GM12801 (cell line): ENCODE measurements at regions not wholly inside any gene's neighbourhood (a gene's known extent, or its start where the extent isn't known, plus 50 kb on each side); places are given as distances from the start of the nearest gene placed in this dataset.

Experiments
- TF ChIP-seq, protein P1 (sequence below): IDR thresholded peaks from one replicate; pipeline ENCODE4 v1.5.1; 2011; ENCODE audit warnings: control low read depth; ENCODE audit not compliant: insufficient read length; ENCODE audit errors: extremely low read depth

- TF ChIP-seq, protein P1, sequence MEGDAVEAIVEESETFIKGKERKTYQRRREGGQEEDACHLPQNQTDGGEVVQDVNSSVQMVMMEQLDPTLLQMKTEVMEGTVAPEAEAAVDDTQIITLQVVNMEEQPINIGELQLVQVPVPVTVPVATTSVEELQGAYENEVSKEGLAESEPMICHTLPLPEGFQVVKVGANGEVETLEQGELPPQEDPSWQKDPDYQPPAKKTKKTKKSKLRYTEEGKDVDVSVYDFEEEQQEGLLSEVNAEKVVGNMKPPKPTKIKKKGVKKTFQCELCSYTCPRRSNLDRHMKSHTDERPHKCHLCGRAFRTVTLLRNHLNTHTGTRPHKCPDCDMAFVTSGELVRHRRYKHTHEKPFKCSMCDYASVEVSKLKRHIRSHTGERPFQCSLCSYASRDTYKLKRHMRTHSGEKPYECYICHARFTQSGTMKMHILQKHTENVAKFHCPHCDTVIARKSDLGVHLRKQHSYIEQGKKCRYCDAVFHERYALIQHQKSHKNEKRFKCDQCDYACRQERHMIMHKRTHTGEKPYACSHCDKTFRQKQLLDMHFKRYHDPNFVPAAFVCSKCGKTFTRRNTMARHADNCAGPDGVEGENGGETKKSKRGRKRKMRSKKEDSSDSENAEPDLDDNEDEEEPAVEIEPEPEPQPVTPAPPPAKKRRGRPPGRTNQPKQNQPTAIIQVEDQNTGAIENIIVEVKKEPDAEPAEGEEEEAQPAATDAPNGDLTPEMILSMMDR: no peak
These were observed 852.3 kb downstream of the OTOL1 start for GRCh38 chr3:162348912-162349311.

GRCh38 chr3:162353414-162353813 lies 856.8 kb downstream of the OTOL1 start:
- TF ChIP-seq, protein P1: no peak

GRCh38 chr3:162354356-162354755 lies 857.7 kb downstream of the OTOL1 start:
- TF ChIP-seq, protein P1: no peak

DNA sequence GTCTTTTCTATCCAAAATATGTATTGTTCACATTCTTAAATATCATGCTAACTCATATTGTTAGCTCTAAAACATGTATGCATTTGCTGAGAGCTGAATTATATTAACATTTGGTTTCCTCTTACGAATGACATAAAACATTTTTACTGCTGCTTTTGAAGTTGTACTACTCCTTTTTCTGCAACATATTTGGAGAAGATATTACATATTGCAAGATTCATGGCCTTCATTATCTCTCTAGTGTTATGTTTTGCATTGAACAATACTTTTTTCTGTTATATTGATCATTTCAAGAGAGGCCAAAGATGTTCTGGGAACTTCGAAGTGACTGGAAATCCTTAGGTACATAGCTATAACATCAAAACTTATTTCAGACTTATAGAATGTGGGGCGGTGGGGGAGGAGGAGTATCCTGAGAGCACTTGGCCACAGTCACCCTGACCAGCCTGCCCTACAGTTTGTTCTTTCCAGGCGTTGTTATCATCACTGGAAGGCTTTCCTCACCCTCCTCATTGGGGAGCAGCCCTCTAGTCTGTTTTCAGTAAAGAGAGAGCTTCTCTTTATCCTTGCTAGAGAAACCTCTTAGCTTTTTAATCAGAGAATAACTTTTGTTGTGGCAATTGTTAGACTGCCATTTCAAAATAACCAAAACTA lies 868.6 kb downstream of the OTOL1 start:
- TF ChIP-seq, protein P1: no peak

DNA sequence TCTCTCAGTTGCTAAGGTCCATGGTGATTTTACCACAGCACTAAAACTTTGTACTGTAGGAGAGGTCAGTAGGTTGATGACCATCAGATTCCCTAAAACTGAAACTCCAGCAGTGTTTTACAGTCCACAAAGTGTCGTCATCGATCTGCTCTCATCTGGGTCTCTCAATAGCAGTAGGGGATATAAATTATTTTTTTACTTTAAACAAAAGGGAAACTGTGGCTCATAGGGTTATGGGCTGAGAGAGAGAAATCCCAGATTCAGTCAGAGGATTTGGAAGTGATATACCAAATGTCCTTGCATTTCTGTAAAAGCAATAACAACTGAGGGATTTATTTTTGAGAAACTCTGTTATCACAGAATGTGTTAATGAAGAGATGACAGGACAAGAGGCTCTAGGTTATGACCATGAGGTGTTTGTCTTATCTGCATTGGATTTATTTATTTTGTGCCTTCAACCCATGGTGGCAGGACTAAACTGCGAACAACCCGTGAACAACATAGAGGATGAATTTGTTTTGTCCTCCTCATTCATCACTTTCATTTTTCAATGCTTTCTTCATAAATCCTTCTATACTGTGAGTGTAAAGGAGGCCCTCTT lies 869.7 kb downstream of the OTOL1 start:
- TF ChIP-seq, protein P1: no peak

DNA sequence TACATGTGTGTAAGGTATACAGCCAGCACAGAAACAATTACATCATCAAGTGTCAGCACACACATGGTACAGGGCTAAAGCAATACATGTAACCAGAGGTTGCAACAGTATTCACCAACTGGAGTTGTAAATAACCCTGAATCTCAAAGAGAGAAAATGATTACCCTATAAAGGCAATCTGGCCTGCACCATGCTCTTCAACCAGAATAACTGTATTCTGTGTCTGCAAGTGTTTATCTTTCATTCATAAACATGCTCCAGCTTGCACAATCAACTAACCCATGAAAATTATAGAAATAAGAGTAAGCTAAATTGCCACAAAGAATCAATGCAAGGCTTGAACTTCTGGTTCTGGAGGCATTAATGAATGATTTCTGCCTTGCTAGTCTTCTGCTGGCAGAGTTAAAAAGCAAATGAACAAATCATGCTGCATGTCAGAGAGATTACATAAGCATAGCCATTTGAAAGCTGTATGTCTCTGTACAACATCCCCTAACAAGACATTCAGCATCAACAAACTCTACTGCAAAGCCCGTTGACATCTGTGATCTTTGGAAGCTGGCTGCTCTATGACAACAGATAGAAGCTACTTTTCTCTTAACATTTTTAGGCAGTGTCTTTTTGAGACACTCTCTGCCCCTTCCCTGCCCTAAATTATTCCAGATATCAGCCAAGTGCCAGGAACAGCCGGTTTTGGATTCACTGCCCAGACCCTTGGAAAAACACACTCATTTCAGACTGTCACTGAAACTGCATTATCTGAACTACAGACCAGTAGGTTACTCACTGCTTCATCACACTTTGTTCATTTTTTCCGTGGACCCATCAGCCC lies 871.0 kb downstream of the OTOL1 start:
- TF ChIP-seq, protein P1: no peak

GRCh38 chr3:162368417-162368816 lies 871.8 kb downstream of the OTOL1 start:
- TF ChIP-seq, protein P1: no peak
